GM12801 (cell line): ENCODE measurements at regions not wholly inside any gene's neighbourhood (a gene's known extent, or its start where the extent isn't known, plus 50 kb on each side); places are given as distances from the start of the nearest gene placed in this dataset.

Experiments
- TF ChIP-seq, protein P1 (sequence below): IDR thresholded peaks from one replicate; pipeline ENCODE4 v1.5.1; 2011; ENCODE audit warnings: control low read depth; ENCODE audit not compliant: insufficient read length; ENCODE audit errors: extremely low read depth

DNA sequence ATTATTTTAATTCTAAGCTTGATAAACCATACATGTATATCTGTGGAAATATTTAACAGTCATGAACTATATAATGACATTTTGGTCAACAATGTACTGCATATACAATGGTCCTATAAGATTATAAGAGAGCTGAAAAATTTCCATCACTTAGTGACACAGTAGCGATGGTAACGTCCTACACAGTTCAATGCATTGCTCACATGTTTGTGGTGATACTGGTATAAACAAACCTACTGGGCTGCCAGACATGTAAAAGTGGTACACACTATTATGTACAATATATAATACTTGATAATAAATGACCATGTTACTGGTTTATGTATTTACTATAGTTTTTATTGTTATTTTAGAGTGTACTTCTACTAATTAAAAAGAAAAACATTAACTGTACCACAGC lies 841.9 kb downstream of the LTN1 start:
- TF ChIP-seq, protein P1, sequence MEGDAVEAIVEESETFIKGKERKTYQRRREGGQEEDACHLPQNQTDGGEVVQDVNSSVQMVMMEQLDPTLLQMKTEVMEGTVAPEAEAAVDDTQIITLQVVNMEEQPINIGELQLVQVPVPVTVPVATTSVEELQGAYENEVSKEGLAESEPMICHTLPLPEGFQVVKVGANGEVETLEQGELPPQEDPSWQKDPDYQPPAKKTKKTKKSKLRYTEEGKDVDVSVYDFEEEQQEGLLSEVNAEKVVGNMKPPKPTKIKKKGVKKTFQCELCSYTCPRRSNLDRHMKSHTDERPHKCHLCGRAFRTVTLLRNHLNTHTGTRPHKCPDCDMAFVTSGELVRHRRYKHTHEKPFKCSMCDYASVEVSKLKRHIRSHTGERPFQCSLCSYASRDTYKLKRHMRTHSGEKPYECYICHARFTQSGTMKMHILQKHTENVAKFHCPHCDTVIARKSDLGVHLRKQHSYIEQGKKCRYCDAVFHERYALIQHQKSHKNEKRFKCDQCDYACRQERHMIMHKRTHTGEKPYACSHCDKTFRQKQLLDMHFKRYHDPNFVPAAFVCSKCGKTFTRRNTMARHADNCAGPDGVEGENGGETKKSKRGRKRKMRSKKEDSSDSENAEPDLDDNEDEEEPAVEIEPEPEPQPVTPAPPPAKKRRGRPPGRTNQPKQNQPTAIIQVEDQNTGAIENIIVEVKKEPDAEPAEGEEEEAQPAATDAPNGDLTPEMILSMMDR = no peak

GRCh38 chr21:28148400-28149064 lies 844.1 kb downstream of the LTN1 start:
- TF ChIP-seq, protein P1 = no peak

- TF ChIP-seq, protein P1 = no peak
Measured at GRCh38 chr21:28144653-28145052, 848.0 kb downstream of the LTN1 start.

- TF ChIP-seq, protein P1 = no peak
Measured at GRCh38 chr21:28144089-28144488, 848.6 kb downstream of the LTN1 start.

DNA sequence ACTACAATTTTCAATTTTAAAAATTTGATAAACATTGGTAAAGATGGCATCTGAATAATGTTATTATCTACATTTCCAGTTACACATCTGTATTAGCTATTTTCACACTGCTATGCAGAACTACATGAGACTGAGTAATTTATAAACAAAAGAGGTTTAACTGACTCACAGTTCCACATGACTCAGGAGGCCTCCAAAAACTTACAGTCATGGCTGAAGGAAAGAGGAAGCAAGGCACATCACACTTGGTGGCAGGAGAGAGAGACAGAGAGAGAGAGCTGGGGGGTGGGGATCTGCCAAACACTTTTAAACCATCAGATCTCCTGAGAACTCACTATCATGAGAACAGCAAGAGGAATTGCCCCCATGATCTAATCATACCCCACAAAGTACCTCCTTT lies 850.0 kb downstream of the LTN1 start:
- TF ChIP-seq, protein P1 = no peak

DNA sequence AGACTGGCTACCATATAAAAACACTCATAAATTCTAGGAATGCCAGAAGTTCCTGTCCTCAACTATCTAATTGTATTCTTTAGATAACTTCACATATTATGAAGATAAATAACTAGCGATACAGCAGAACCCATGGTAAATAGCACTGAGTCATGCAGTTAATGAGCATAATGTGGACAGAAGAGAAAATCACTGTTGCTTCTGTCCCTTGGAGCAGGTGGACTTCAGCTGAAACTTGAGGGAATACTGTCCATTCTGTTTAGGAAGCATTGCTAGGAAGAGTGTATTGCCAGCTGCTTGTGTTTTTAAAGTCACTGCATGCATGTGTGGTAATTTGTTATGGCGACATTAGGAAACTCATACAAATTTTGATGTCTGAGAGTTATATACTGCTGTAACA lies 854.4 kb downstream of the LTN1 start:
- TF ChIP-seq, protein P1 = no peak

DNA sequence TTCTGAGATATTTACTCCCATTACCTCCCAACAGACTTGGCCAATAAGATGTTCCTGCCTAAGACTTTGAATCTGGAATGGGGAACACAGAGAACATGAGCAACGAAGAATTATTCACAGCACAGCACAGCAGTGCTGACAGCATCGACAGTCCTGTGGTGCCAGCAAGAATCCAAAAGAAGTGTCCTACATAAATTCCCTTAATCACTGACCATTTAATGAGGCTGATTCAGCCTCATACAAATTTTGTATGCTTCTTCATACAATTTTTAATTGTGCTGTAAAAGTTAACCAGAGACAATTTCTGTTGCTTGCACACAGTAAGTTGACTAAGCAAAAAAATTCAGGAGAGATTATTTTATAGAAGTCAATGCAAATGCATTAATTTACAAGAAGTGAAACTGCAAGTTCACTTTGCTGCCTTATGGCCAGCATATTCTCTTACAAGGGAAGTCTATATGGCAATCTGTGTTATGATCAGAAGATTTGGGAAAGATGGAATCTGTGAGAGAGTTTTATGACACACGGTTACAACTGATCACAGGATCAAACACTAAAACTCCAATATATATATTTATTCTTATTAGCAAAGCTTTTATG lies 855.9 kb downstream of the LTN1 start:
- TF ChIP-seq, protein P1 = no peak
